Right atrium auricular region (tissue), 2 donors: ENCODE measurements at regions not wholly inside any gene's neighbourhood (a gene's known extent, or its start where the extent isn't known, plus 50 kb on each side); places are given as distances from the start of the nearest gene placed in this dataset.

Source experiments
- DNase-seq: peaks from one replicate; pipeline ENCODE4 v3.0.0-alpha.2; 2019; ENCODE audit warnings: low spot score
- H3K27ac ChIP-seq, 2 donors: fragments of 200-600 bp; sonication (generic); 1 replicate in 1 of 2; 2 replicates in 1 of 2; pipeline ENCODE4 v1.5.1; 2016 to 2019
- H3K27me3 ChIP-seq, 2 donors: fragments of 200-600 bp; sonication (generic); one replicate each; pipeline versions ENCODE4 v1.5.1 to v1.6.0; 2017 to 2019
- H3K36me3 ChIP-seq: fragments of 200-600 bp; sonication (generic); one replicate; pipeline ENCODE4 v1.5.1; 2016
- H3K4me1 ChIP-seq, 2 donors: fragments of 200-600 bp; sonication (generic); one replicate each; pipeline versions ENCODE4 v1.5.1 to v1.6.0; 2017 to 2019
- H3K4me3 ChIP-seq, 2 donors: fragments of 200-600 bp; sonication (generic); 1 replicate in 1 of 2; 2 replicates in 1 of 2; pipeline ENCODE4 v1.5.1; 2017 to 2019; ENCODE audit warnings: mild to moderate bottlenecking in 1 of 2, moderate library complexity in 1 of 2
- H3K9me3 ChIP-seq, 2 donors: fragments of 200-600 bp; sonication (generic); one replicate each; pipeline ENCODE4 v1.5.1; 2019
- TF ChIP-seq, protein P1 (sequence below), 2 donors: fragments of 200-600 bp; sonication (generic); IDR thresholded peaks; one replicate each; pipeline ENCODE4 v1.5.1; 2019; ENCODE audit warnings: antibody characterized with exemption in 2 of 2

DNA sequence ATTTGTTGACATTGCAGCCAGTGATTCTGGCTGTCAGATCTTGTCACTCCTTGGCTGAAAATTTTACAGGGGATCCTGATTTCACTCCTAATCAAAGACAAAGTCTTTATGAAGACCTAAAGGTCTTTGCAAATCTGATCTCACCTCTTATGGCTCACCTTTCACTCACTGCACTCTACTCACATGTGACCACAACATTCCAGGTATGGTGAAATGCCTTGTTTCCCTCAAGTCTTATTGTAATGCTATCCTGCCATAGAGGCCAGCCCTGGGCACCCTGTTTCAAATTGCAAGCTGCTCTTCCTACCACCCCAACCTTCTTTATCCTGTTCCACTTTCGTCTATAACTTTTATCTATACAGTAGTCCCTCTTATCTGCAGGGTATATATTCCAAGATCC is 200.1 kb downstream of the NDFIP2 start:
- DNase-seq: no peak
- Histone ChIP-seq H3K36me3 (no peaks in the 10 kb centered on the region), H3K4me1 (no peaks in the 10 kb centered on the region), H3K4me3 (no peak overlapping the region), H3K9me3 (peaks cover 0 to 12% of the 10 kb centered on the region in 2 donors), H3K27me3 (no peaks in the 10 kb centered on the region), H3K27ac (no peak overlapping the region)
- TF ChIP-seq, protein P1, sequence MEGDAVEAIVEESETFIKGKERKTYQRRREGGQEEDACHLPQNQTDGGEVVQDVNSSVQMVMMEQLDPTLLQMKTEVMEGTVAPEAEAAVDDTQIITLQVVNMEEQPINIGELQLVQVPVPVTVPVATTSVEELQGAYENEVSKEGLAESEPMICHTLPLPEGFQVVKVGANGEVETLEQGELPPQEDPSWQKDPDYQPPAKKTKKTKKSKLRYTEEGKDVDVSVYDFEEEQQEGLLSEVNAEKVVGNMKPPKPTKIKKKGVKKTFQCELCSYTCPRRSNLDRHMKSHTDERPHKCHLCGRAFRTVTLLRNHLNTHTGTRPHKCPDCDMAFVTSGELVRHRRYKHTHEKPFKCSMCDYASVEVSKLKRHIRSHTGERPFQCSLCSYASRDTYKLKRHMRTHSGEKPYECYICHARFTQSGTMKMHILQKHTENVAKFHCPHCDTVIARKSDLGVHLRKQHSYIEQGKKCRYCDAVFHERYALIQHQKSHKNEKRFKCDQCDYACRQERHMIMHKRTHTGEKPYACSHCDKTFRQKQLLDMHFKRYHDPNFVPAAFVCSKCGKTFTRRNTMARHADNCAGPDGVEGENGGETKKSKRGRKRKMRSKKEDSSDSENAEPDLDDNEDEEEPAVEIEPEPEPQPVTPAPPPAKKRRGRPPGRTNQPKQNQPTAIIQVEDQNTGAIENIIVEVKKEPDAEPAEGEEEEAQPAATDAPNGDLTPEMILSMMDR (IDR thresholded peaks at IDR 0.05): no peak

DNA sequence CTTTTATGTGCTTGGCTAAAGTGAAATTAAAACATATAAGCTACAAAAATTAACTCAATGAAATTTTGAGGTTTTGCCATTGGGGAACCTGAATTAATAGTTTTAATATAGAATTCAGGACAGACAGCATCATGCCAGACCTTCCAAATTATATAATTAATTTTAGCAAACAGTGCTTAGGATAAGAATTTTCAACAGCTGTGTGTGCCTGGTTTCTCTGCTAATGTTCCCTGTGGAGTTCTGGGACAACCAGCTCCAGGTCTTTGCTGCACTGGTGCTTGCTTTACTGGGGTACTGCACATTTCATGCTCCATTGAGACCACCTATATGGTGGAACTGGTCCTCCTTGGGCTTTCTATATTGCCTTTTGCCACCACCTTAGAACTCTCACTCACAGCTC is 199.5 kb downstream of the NDFIP2 start:
- Histone ChIP-seq H3K27me3 (no peaks in the 10 kb centered on the region), H3K9me3 (peaks cover 0 to 12% of the 10 kb centered on the region in 2 donors), H3K36me3 (no peaks in the 10 kb centered on the region), H3K27ac (no peak overlapping the region), H3K4me3 (no peak overlapping the region), H3K4me1 (no peaks in the 10 kb centered on the region)
- TF ChIP-seq, protein P1 (IDR thresholded peaks at IDR 0.05): no peak
- DNase-seq: no peak

DNA sequence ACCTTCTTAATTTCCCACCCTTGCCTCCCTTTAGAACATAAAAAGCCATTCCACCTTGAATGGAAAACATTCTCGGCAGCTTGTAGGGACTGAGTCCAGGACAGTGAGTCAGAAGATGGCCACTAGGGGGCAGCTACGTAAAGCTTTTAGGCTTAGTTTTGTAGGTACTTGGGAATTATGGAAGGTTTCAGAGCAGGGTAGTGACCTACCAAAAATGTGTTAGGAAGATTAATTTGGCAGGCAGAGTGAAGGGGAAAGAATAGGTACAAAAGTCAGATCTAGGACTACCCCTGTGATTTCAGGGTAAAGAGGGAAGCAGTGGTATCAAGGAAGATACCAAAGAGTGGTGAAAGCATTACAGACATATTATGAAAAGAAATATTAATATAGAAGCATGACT is 198.4 kb downstream of the NDFIP2 start:
- peak; percentile 85 for DNase-seq
- Histone ChIP-seq H3K36me3 (no peaks in the 10 kb centered on the region), H3K4me3 (no peak overlapping the region), H3K27me3 (no peaks in the 10 kb centered on the region), H3K4me1 (no peaks in the 10 kb centered on the region), H3K9me3 (peaks cover 0 to 12% of the 10 kb centered on the region in 2 donors), H3K27ac (no peak overlapping the region)
- TF ChIP-seq, protein P1 (IDR thresholded peaks at IDR 0.05): peak; percentile 75 to 87

DNA sequence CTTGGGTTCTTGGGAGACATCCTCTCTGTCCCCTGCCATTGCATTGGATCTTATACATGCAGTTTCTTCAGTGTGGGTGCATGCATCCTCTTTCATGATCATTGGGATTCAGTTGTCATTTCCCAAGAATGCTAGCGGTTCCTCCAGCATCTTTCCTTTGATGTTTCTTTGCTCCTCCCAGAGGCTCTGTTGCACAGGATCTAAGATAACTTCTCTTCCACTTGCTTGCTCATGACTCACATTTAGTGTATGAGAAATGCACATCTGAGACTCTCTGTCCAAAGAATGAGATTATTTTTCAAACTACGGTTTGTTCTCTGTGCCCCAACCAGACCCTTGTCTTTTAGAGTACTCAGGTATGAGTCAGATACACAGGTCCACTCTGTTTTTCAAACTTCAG is 197.1 kb downstream of the NDFIP2 start:
- no peaks in the 10 kb centered on the region for H3K36me3 ChIP-seq
- H3K4me3 ChIP-seq: no peak overlapping the region
- H3K27me3 ChIP-seq: no peaks in the 10 kb centered on the region
- no peak for DNase-seq
- no peak overlapping the region for H3K27ac ChIP-seq
- TF ChIP-seq, protein P1 (IDR thresholded peaks at IDR 0.05): no peak
- H3K9me3 ChIP-seq: peaks cover 0 to 9% of the 10 kb centered on the region in 2 donors
- H3K4me1 ChIP-seq: peaks cover 0 to 11% of the 10 kb centered on the region in 2 donors

DNA sequence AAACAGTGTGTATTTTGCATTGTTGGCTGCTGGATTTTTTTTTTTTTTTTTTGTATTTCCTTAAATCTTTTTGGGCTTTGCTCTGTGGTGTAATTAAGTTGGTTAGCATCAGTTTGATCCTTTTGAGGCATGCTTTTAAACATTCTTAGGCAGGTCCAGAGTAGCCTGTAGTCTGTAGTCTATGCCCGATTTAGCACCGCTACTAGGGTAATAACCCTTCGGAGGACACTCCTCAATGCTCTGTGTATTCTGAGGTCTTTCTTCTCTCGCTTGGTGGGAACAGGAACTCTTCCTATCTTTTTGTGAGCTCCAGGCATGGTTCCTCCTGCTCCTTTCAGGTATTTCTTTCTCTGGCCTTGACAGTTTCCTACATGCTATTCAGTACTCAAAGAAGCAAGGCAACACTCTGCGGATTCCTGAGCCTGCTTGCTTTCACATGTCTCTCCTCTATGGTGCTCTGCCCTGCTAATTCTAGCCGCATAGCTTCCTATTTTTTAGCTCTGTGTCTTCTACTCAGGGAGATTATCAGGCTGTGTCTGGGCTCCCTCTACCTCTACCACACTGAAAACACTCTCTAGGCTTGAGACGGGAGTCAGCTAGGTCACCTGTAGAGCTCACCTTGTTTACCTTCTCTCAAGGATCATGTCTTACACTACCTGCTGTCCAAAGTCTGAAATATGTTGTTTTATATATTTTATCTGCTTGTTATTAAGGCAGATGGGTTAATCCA is 195.1 kb downstream of the NDFIP2 start:
- Histone ChIP-seq H3K9me3 (no peaks in the 10 kb centered on the region), H3K27me3 (no peaks in the 10 kb centered on the region), H3K4me1 (peaks cover 0 to 14% of the 10 kb centered on the region in 2 donors), H3K4me3 (no peak overlapping the region), H3K27ac (peak overlapping the region; percentile 47 to 71), H3K36me3 (no peaks in the 10 kb centered on the region)
- no peak for DNase-seq
- TF ChIP-seq, protein P1 (IDR thresholded peaks at IDR 0.05): peak in 1 of 2 donors; percentile 12
